Hematopoietic multipotent progenitor cell treated with erythropoietin and hydrocortisone succinate and interleukin-3 and kit ligand, for 15 days (in vitro differentiated cells): ENCODE measurements at regions not wholly inside any gene's neighbourhood (a gene's known extent, or its start where the extent isn't known, plus 50 kb on each side); places are given as distances from the start of the nearest gene placed in this dataset.
A peak's percentile ranks its signal among the peaks of the same experiment; 100 is the strongest.
"Not testable (repeated sequence)": the region's sequence is repeated elsewhere in the genome, so short reads cannot be mapped to it uniquely, and the experiment has no call there.

Source experiments
- DNase-seq: peaks from one replicate; pipeline ENCODE4 v3.0.0-alpha.2; 2015; ENCODE audit warnings: low spot score

DNA sequence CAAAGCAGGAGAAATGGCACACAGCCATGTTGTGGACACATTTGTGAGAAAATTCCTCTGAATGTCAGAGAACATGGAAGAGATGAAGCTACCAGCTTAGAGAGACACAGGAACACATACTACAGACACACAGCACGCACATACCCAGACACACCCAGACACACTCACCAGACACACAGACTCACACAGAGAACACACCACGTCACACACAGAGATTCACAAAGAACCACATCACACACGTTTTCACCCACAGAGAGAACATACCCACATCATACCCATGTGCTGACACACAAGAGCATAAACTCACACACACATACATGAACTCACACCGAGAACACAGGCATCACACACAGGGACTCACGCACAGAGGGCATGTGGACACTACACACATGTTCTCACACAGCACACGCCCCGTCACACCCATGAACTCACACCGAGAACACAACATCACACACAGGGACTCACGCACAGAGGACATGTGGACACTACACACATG is 124.9 kb downstream of the METRNL start:
- DNase-seq: no peak

DNA sequence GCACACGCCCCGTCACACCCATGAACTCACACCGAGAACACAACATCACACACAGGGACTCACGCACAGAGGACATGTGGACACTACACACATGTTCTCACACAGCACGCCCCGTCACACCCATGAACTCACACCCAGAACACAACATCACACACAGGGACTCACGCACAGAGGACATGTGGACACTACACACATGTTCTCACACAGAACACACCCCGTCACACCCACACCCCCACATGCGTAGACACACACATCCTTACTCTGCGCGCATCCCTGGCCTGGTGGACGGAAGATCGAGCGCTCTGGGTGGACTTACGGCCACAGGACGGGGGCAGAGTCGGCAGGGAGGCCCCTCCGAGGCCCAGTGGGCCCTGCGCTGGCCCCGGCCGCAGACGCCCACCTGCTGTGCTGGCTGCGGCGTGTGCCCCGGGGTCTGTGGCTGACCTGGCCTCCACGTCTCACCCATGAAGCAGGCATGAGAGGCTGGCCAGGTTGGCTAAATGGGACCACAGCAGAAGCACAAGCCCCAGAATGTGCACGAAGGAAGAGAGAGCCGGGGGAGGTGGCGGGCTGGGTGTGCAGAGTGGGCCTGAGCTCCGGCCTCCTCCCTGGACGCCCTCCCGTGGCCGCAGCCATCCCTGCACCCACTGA is 125.5 kb downstream of the METRNL start:
- DNase-seq: not testable (repeated sequence)

DNA sequence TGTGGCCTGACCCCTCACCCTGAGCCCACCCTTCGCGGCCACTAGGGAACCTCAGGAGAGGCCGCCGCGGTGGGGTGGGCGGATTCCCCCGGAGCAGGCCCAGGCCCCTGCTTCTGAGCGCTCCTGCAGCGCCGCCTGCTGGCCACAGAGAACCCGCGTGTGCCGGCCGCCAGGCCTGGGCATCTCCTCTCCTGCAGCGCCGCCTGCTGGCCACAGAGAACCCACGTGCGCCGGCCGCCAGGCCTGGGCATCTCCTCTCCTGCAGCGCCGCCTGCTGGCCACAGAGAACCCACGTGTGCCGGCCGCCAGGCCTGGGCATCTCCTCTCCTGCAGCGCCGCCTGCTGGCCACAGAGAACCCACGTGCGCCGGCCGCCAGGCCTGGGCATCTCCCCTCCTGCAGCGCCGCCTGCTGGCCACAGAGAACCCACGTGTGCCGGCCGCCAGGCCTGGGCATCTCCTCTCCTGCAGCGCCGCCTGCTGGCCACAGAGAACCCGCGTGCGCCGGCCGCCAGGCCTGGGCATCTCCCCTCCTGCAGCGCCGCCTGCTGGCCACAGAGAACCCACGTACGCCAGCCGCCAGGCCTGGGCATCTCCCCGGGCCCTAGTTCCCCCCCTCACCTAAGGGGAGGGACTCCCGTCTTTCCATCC is 126.1 kb downstream of the METRNL start:
- peak; percentile 40 for DNase-seq

DNA sequence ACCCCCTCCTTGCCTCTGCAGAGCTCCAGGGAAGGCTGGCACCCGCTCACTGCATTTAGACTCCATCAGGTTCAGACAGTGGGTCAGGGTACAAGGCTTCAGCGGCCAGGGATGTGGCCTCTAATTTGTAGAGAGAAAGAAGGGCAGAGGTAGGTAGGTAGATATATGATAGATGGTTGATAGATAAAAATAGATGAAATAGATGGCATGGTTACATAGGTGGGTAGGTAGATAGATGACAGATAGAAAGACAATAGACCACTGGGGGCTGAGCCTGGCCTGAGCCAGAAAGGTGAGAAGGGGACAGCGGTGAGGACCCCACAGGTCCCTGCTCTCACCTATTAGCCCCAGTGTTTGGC is 126.6 kb downstream of the METRNL start:
- not testable (repeated sequence) for DNase-seq

DNA sequence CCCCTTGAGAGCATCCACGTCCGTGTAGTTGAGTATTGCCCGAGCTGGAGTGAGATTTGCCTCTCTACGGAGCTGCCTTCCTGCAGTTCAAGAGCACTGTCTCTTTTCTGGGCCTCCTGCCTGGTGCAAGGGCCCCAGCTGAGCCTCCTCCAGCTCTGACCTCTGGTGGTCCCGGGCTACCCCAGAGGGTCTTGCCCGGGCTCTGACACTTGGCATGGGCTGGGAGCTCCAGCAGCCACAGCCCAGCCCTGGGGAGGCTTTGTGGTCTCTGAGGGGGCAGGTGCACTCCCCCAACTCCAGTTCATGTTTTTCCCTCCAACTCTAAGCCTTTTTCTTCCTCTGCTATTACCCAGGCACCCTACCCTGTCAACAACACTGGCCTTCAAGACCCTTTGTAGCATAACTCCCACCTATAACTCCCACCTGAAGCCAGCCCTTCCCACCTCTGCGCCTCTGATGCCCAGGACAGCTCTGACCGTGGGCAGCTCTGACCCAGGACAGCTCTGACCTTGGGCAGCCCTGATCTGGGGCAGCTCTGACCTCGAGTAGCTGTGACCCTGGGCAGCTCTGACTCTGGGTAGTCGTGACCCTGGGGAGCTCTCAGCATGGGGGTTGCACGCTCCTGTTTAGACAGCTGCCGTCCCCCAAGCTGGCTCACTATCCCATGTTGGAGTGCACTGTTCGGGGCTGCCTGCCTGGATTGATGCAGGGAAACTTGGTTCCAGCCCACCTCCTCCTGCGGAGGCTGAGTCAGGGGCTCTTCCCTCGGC is 127.6 kb downstream of the METRNL start:
- not testable (repeated sequence) for DNase-seq

DNA sequence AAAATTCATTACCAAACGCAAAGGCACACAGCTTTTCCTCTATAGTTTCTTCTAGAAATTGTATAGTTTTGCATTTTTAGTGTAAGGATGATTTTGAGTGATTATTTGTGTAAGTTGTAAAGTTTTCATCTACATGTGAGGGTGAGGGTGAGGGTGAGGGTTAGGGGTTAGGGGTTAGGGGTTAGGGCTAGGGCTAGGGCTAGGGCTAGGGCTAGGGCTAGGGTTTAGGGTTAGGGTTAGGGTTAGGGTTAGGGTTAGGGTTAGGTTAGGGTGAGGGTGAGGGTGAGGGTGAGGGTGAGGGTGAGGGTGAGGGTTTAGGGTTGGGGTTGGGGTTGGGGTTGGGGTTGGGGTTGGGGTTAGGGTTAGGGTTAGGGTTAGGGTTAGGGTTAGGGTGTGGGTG is 167.6 kb downstream of the METRNL start:
- DNase-seq: not testable (repeated sequence)
